ENCODE measurements at regions not wholly inside any gene's neighbourhood (a gene's known extent, or its start where the extent isn't known, plus 50 kb on each side); places are given as distances from the start of the nearest gene placed in this dataset.
A peak's percentile ranks its signal among the peaks of the same experiment; 100 is the strongest.

DNA sequence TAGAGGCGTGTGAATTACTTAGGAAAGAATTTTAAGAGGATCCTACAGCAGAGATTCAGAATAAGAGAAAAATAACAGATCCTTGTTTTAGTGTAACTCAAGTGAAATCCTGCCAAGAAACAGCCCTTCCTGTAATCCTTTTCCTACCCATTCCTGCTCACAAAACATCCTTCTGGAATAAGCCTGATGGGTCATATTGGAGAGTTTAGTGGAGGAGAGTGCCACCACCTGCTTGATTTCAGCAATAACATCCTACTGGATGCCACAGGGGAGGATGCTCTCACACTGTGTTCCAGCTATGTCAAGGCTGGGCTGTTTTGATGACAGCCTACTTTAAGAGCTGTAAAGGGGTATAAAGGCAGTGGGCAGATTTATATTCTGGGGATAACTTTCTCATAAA lies 54.8 kb upstream of the CCDC178 start:
- Histone ChIP-seq H3K36me3 (ENCODE audit: low read depth) (no peaks in the 10 kb centered on the region), H3K4me3 (ENCODE audit: severe bottlenecking) (no peak overlapping the region), H3K27ac (ENCODE audit: poor library complexity, severe bottlenecking) (no peak overlapping the region), H3K4me1 (ENCODE audit: insufficient read depth, poor library complexity, severe bottlenecking) (no peaks in the 10 kb centered on the region), H3K27me3 (ENCODE audit: insufficient read depth, poor library complexity, severe bottlenecking) (no peaks in the 10 kb centered on the region), H3K9me3 (ENCODE audit: severe bottlenecking) (no peaks in the 10 kb centered on the region)
- TF ChIP-seq, protein P1, sequence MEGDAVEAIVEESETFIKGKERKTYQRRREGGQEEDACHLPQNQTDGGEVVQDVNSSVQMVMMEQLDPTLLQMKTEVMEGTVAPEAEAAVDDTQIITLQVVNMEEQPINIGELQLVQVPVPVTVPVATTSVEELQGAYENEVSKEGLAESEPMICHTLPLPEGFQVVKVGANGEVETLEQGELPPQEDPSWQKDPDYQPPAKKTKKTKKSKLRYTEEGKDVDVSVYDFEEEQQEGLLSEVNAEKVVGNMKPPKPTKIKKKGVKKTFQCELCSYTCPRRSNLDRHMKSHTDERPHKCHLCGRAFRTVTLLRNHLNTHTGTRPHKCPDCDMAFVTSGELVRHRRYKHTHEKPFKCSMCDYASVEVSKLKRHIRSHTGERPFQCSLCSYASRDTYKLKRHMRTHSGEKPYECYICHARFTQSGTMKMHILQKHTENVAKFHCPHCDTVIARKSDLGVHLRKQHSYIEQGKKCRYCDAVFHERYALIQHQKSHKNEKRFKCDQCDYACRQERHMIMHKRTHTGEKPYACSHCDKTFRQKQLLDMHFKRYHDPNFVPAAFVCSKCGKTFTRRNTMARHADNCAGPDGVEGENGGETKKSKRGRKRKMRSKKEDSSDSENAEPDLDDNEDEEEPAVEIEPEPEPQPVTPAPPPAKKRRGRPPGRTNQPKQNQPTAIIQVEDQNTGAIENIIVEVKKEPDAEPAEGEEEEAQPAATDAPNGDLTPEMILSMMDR (IDR thresholded peaks at IDR 0.05; ENCODE audit: poor library complexity, severe bottlenecking) = peak; percentile 30
- ATAC-seq (ENCODE audit: low read depth) (0 out of 3 replicates have a peak, but pooled peaks have one; percentile 49), DNase-seq (ENCODE audit: low spot score) (no peak)

Data from RWPE2 (cell line).